Calu3 (cell line): ENCODE measurements at regions not wholly inside any gene's neighbourhood (a gene's known extent, or its start where the extent isn't known, plus 50 kb on each side); places are given as distances from the start of the nearest gene placed in this dataset.

Source experiments
- BruUV-seq: library from RNA; stranded (reverse); fragments of 400-500 nt; replicated peaks from 2 replicates; lab custom pipeline; 2021; lab: Mats Ljungman, UMichigan
- CTCF ChIA-PET: fragments of 300-600 bp; sonication (Branson Sonifier 250); formaldehyde crosslinking; loops from one replicate; lab custom pipeline; 2022; ENCODE audit warnings: antibody characterized with exemption; lab: Charles Lee
- DNase-seq: peaks from one replicate; pipeline ENCODE4 v3.0.0; 2022
- H3K27ac Mint-ChIP-seq: one replicate; pipeline ENCODE4 v1.8.0; 2022; ENCODE audit warnings: mixed read lengths; ENCODE audit not compliant: unreplicated experiment
- H3K27me3 Mint-ChIP-seq: one replicate; pipeline ENCODE4 v1.8.0; 2022; ENCODE audit warnings: mixed read lengths; ENCODE audit not compliant: unreplicated experiment
- H3K36me3 Mint-ChIP-seq: one replicate; pipeline ENCODE4 v1.8.0; 2022; ENCODE audit warnings: mild to moderate bottlenecking, moderate library complexity, mixed read lengths; ENCODE audit not compliant: insufficient read depth, unreplicated experiment
- H3K4me1 Mint-ChIP-seq: one replicate; pipeline ENCODE4 v1.8.0; 2022; ENCODE audit warnings: mild to moderate bottlenecking, low read depth, mixed read lengths; ENCODE audit not compliant: unreplicated experiment
- H3K4me3 Mint-ChIP-seq: one replicate; pipeline ENCODE4 v1.8.0; 2022; ENCODE audit warnings: mild to moderate bottlenecking, low read depth, moderate library complexity, mixed read lengths; ENCODE audit not compliant: unreplicated experiment
- H3K9me3 Mint-ChIP-seq: one replicate; pipeline ENCODE4 v1.8.0; 2022; ENCODE audit warnings: low read depth, mixed read lengths; ENCODE audit not compliant: unreplicated experiment
- CTCF ChIP-seq: fragments of 200-600 bp; IDR thresholded peaks from one replicate; pipeline ENCODE4 v1.8.0; 2022; ENCODE audit warnings: antibody characterized with exemption; ENCODE audit not compliant: unreplicated experiment
- intact Hi-C: fragments of 100-400 bp; cut with micrococcal nuclease; formaldehyde crosslinking; loops from one replicate; pipeline ENCODE4 v1.10.0; 2022; ENCODE audit not compliant: unreplicated experiment

DNA sequence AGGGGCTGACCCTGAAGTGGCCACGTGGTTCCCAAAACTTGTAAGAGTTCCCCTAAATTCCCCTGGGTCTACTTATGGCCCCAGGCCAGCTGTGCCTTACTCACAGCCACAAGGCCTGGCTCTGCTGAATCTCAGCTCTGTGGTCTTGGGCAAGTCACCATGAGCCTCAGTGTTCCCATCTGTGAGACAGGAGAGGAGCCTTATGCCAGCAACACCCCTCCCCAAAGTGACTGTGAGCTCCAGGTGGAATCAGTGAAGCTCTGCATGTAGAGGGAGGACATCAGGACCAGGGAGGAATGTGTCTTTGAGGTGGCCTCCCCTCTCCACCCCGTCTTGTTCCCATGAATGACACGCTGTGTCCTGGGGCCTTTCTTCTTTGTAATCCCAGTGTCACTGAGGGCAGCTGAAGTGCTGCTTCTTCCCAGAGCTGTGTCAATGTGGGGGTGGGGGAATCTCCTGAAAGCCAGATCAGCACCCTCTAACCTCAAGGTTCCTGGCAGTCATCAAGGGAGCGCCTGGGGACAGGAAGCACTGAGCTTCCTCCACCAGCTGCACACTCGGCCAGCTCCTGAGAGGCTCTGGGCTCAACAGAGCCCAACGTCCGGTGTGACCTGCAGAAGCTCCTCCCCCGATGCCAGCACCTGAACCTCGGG lies 258.9 kb downstream of the UACA start:
- BruUV-seq, result no TSS peak
- no peaks in the 10 kb centered on the region for H3K27me3 Mint-ChIP-seq
- peak overlapping the region; percentile 87 for H3K27ac Mint-ChIP-seq

DNA sequence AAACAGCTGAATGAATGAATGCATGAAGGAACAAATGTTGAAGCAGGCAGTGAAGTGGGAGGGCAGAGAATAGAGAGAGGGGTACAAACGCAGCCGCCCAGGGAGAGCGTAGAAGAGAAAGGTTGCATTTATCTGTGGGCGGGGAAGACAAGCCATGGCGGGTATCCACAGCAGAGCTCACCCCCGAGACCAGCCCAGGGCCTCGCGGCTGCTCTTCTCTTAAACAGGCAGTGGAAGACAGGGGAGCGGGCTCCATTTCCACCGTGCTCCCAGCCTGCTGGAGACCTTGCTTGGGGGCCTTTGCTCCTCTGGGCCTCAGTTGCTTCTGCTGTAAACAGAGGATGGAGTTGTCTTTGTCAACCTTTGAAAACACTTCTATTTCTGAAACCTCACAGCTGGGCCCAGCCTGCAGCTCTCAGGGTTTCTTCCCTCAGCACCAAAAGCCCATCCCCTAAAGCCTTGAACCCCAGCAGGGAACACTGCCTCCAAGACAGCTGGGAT lies 259.5 kb downstream of the UACA start:
- H3K4me1 Mint-ChIP-seq, result peaks cover 79% of the 10 kb centered on the region
- intact Hi-C loops, result no loop called here
- CTCF ChIA-PET, result interaction anchor here (0.8 to 3.2 kb wide), 4 partner anchors 8 to 29 kb away, joined by 3 to 23 read pairs (median 13); no protein-coding TSS in a partner anchor

More for the DNA sequence above, 258.9 kb downstream of the UACA start:
- CTCF ChIA-PET, result interaction anchor here (0.6 to 3.2 kb wide), 10 partner anchors 9 to 240 kb away, joined by 3 to 23 read pairs (median 6); no protein-coding TSS in a partner anchor
- no peak for DNase-seq
- Mint-ChIP-seq H3K4me3 (peak overlapping the region; percentile 24), H3K9me3 (no peaks in the 10 kb centered on the region), H3K36me3 (peaks cover 31% of the 10 kb centered on the region), H3K4me1 (peaks cover 85% of the 10 kb centered on the region)
- intact Hi-C loops, result no loop called here
- TF ChIP-seq CTCF, result no peak

GRCh38 chr15:70503073-70503745 lies 260.1 kb downstream of the UACA start:
- intact Hi-C loops, result no loop called here
- no TSS peak for BruUV-seq
- H3K27me3 Mint-ChIP-seq, result no peaks in the 10 kb centered on the region
- TF ChIP-seq CTCF, result no peak
- H3K9me3 Mint-ChIP-seq, result no peaks in the 10 kb centered on the region
- peak overlapping the region; percentile 86 for H3K27ac Mint-ChIP-seq
- peak overlapping the region; percentile 15 for H3K4me3 Mint-ChIP-seq
- peaks cover 73% of the 10 kb centered on the region for H3K4me1 Mint-ChIP-seq
- H3K36me3 Mint-ChIP-seq, result peaks cover 21% of the 10 kb centered on the region
- CTCF ChIA-PET, result interaction anchor here (0.6 to 3.2 kb wide), 4 partner anchors 8 to 1178 kb away, joined by 3 to 23 read pairs (median 7); no protein-coding TSS in a partner anchor
- no peak for DNase-seq

More for the DNA sequence above, 259.5 kb downstream of the UACA start:
- H3K4me3 Mint-ChIP-seq, result peak overlapping the region; percentile 15
- H3K36me3 Mint-ChIP-seq, result peaks cover 27% of the 10 kb centered on the region
- no peaks in the 10 kb centered on the region for H3K27me3 Mint-ChIP-seq
- BruUV-seq, result no TSS peak
- DNase-seq, result no peak
- no peaks in the 10 kb centered on the region for H3K9me3 Mint-ChIP-seq
- TF ChIP-seq CTCF, result no peak
- peak overlapping the region; percentile 87 for H3K27ac Mint-ChIP-seq

- CTCF ChIA-PET, result no interaction called here
- DNase-seq, result no peak
- no peaks in the 10 kb centered on the region for H3K9me3 Mint-ChIP-seq
- H3K27ac Mint-ChIP-seq, result no peak overlapping the region
- no peaks in the 10 kb centered on the region for H3K27me3 Mint-ChIP-seq
- intact Hi-C loops, result no loop called here
- H3K36me3 Mint-ChIP-seq, result peaks cover 14% of the 10 kb centered on the region
- TF ChIP-seq CTCF, result no peak
- no peak overlapping the region for H3K4me3 Mint-ChIP-seq
- no TSS peak for BruUV-seq
- H3K4me1 Mint-ChIP-seq, result peaks cover 70% of the 10 kb centered on the region
Measured at GRCh38 chr15:70502529-70502928, 260.8 kb downstream of the UACA start.
